Fibroblast of lung (primary cell): ENCODE measurements at regions not wholly inside any gene's neighbourhood (a gene's known extent, or its start where the extent isn't known, plus 50 kb on each side); places are given as distances from the start of the nearest gene placed in this dataset.

Experiments used
- EZH2 ChIP-seq: IDR thresholded peaks from 2 replicates; pipeline ENCODE4 v1.5.1; 2012; ENCODE audit warnings: low read length, control low read depth, mild to moderate bottlenecking; ENCODE audit errors: missing control alignments
- TF ChIP-seq, protein P1 (sequence below), 2 donors: IDR thresholded peaks in 1 of 2; conservative IDR thresholded peaks in 1 of 2; 1 replicate in 1 of 2; 2 replicates in 1 of 2; pipeline ENCODE4 v1.5.1; 2011 to 2012; ENCODE audit warnings: low read length in 2 of 2, control low read depth in 1 of 2, inconsistent platforms in 1 of 2, low read depth in 1 of 2, mild to moderate bottlenecking in 1 of 2

- TF ChIP-seq, protein P1, sequence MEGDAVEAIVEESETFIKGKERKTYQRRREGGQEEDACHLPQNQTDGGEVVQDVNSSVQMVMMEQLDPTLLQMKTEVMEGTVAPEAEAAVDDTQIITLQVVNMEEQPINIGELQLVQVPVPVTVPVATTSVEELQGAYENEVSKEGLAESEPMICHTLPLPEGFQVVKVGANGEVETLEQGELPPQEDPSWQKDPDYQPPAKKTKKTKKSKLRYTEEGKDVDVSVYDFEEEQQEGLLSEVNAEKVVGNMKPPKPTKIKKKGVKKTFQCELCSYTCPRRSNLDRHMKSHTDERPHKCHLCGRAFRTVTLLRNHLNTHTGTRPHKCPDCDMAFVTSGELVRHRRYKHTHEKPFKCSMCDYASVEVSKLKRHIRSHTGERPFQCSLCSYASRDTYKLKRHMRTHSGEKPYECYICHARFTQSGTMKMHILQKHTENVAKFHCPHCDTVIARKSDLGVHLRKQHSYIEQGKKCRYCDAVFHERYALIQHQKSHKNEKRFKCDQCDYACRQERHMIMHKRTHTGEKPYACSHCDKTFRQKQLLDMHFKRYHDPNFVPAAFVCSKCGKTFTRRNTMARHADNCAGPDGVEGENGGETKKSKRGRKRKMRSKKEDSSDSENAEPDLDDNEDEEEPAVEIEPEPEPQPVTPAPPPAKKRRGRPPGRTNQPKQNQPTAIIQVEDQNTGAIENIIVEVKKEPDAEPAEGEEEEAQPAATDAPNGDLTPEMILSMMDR (conservative IDR thresholded peaks at IDR 0.05 in 1 of 2, IDR thresholded peaks at IDR 0.05 in 1 of 2; ENCODE audit: low read depth in 1 of 2, low read length in 2 of 2), result no peak
- no peak for TF ChIP-seq EZH2
These were observed 472.3 kb downstream of the CDH26 start for GRCh38 chr20:60430516-60431001.
